ENCODE measurements at regions not wholly inside any gene's neighbourhood (a gene's known extent, or its start where the extent isn't known, plus 50 kb on each side); places are given as distances from the start of the nearest gene placed in this dataset.

DNA sequence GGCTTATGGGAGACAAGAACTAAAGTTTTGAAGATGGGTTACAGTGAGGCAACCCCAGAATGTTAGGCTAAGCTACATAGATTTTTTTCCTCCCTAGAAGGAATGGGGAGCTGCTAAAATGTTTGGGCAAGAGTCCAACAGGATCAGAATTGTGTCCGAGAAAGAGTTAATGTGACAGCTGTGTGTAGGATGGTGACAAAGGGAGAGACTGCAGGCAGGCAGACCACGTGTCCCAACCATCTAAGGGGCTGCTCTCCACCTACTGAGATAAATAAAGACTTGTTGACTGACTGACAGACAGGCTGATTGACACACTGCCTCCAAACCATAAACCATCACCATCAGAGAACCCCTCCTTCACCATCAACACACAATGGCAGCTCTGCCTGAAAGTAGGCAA is 133.7 kb upstream of the CTTNBP2NL start:
- Histone ChIP-seq H3K9ac (ENCODE audit: insufficient read depth in 1 of 2, low read length in 2 of 2) (no peak overlapping the region), H3K27ac (ENCODE audit: low read depth in 1 of 2, low read length in 1 of 2) (no peak overlapping the region), H3K36me3 (ENCODE audit: control insufficient read depth in 4 of 4, insufficient read depth in 4 of 4, low read length in 4 of 4) (no peaks in the 10 kb centered on the region), H3K9me3 (ENCODE audit: control insufficient read depth in 4 of 4, insufficient read depth in 3 of 4, low read length in 3 of 4) (no peaks in the 10 kb centered on the region), H3K27me3 (ENCODE audit: control insufficient read depth in 3 of 3, insufficient read depth in 3 of 3, low read length in 2 of 3) (no peaks in the 10 kb centered on the region), H3K4me3 (no peak overlapping the region), H3K4me1 (ENCODE audit: control insufficient read depth in 5 of 5, insufficient read depth in 5 of 5, low read length in 5 of 5) (peaks cover 0 to 14% (median 0%) of the 10 kb centered on the region in 5 donors)
- ATAC-seq (ENCODE audit: insufficient read depth, low FRiP score) (no peak), DNase-seq (no peak)
- 69 to 73% methylated on average over 2 of the region's 2 CpGs for WGBS, 2 donors
- TF ChIP-seq, protein P1, sequence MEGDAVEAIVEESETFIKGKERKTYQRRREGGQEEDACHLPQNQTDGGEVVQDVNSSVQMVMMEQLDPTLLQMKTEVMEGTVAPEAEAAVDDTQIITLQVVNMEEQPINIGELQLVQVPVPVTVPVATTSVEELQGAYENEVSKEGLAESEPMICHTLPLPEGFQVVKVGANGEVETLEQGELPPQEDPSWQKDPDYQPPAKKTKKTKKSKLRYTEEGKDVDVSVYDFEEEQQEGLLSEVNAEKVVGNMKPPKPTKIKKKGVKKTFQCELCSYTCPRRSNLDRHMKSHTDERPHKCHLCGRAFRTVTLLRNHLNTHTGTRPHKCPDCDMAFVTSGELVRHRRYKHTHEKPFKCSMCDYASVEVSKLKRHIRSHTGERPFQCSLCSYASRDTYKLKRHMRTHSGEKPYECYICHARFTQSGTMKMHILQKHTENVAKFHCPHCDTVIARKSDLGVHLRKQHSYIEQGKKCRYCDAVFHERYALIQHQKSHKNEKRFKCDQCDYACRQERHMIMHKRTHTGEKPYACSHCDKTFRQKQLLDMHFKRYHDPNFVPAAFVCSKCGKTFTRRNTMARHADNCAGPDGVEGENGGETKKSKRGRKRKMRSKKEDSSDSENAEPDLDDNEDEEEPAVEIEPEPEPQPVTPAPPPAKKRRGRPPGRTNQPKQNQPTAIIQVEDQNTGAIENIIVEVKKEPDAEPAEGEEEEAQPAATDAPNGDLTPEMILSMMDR (IDR thresholded peaks at IDR 0.05; ENCODE audit: control extremely low read depth, extremely low read depth) = no peak

DNA sequence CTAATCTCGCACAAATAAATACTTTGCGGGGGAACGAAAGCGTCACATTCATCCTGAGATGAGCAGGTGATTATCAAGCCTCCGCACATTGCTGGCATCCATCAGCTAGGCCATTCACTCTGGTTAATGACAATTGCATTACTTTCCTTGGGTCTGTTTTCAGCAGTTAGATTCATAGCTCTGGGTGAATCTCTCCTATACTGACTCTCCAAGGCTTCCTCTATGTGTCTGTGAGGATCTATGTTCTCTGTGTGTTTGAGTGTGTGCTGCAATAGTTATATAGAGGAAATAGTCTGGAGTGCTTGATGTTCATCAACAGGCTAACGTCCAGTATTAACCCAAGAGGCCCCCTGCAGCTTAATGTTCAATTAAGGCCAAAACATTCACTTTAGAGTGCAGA is 133.0 kb upstream of the CTTNBP2NL start:
- DNase-seq (no peak), ATAC-seq (ENCODE audit: insufficient read depth, low FRiP score) (no peak)
- Histone ChIP-seq H3K9me3 (ENCODE audit: control insufficient read depth in 4 of 4, insufficient read depth in 3 of 4, low read length in 3 of 4) (no peaks in the 10 kb centered on the region), H3K27ac (ENCODE audit: low read depth in 1 of 2, low read length in 1 of 2) (no peak overlapping the region), H3K36me3 (ENCODE audit: control insufficient read depth in 4 of 4, insufficient read depth in 4 of 4, low read length in 4 of 4) (no peaks in the 10 kb centered on the region), H3K9ac (ENCODE audit: insufficient read depth in 1 of 2, low read length in 2 of 2) (no peak overlapping the region), H3K27me3 (ENCODE audit: control insufficient read depth in 3 of 3, insufficient read depth in 3 of 3, low read length in 2 of 3) (no peaks in the 10 kb centered on the region), H3K4me1 (ENCODE audit: control insufficient read depth in 5 of 5, insufficient read depth in 5 of 5, low read length in 5 of 5) (peaks cover 0 to 14% (median 0%) of the 10 kb centered on the region in 5 donors), H3K4me3 (no peak overlapping the region)
- WGBS, 2 donors = 79 to 80% methylated on average over 6 of the region's 6 CpGs
- TF ChIP-seq, protein P1 (IDR thresholded peaks at IDR 0.05; ENCODE audit: control extremely low read depth, extremely low read depth) = no peak

DNA sequence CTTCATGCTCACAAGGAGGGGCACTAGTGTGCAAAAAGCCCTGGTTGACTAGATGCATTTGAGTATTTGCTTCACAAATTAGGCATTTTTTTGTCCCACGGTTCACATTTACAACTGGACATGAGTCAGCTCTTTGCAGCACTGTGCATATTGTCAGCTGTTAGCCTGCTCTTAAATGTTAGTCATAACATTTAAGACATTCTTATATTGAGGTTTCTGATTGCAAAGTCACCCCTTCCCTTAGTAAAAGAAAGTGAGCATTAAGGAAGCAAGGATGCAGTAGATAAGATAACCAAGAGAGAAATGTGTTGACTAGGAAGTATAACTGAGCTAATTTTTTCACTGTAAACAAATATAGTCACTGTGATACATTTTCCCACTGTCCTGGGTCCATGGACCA is 132.6 kb upstream of the CTTNBP2NL start:
- peak in 1 of 3 donors; percentile 41 for DNase-seq
- TF ChIP-seq, protein P1 (IDR thresholded peaks at IDR 0.05; ENCODE audit: control extremely low read depth, extremely low read depth) = no peak
- H3K9me3 ChIP-seq (ENCODE audit: control insufficient read depth in 4 of 4, insufficient read depth in 3 of 4, low read length in 3 of 4) = no peaks in the 10 kb centered on the region
- ATAC-seq (ENCODE audit: insufficient read depth, low FRiP score) = no peak
- no peaks in the 10 kb centered on the region for H3K27me3 ChIP-seq (ENCODE audit: control insufficient read depth in 3 of 3, insufficient read depth in 3 of 3, low read length in 2 of 3)
- H3K4me1 ChIP-seq (ENCODE audit: control insufficient read depth in 5 of 5, insufficient read depth in 5 of 5, low read length in 5 of 5) = peaks cover 0 to 14% (median 0%) of the 10 kb centered on the region in 5 donors
- WGBS, 2 donors = 7 to 21% methylated on average over 1 of the region's 1 CpG
- no peak overlapping the region for H3K27ac ChIP-seq (ENCODE audit: low read depth in 1 of 2, low read length in 1 of 2)
- H3K36me3 ChIP-seq (ENCODE audit: control insufficient read depth in 4 of 4, insufficient read depth in 4 of 4, low read length in 4 of 4) = no peaks in the 10 kb centered on the region
- no peak overlapping the region for H3K9ac ChIP-seq (ENCODE audit: insufficient read depth in 1 of 2, low read length in 2 of 2)
- H3K4me3 ChIP-seq = no peak overlapping the region

DNA sequence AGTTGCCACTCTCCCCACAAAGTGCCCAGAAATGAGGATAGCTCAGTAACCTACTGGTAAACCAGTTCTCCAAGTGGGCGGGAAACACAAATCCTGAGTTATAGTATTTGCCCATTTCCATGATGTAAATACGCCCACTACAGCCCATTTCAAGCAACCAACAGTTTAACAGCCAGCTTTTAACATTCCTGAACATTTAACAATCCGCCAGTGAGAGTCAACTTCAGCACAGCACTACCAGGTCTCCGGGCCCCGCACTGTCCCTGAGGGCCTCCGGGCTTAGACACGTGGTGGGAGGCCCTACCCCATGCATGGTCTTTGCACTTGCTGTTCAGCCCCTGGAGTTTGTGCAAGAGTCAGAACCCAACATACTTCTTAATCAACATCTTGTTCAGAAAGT is 132.0 kb upstream of the CTTNBP2NL start:
- Histone ChIP-seq H3K4me3 (no peak overlapping the region), H3K36me3 (ENCODE audit: control insufficient read depth in 4 of 4, insufficient read depth in 4 of 4, low read length in 4 of 4) (no peaks in the 10 kb centered on the region), H3K27me3 (ENCODE audit: control insufficient read depth in 3 of 3, insufficient read depth in 3 of 3, low read length in 2 of 3) (no peaks in the 10 kb centered on the region), H3K9me3 (ENCODE audit: control insufficient read depth in 4 of 4, insufficient read depth in 3 of 4, low read length in 3 of 4) (no peaks in the 10 kb centered on the region), H3K9ac (ENCODE audit: insufficient read depth in 1 of 2, low read length in 2 of 2) (no peak overlapping the region), H3K27ac (ENCODE audit: low read depth in 1 of 2, low read length in 1 of 2) (no peak overlapping the region), H3K4me1 (ENCODE audit: control insufficient read depth in 5 of 5, insufficient read depth in 5 of 5, low read length in 5 of 5) (peaks cover 0 to 14% (median 2%) of the 10 kb centered on the region in 5 donors)
- TF ChIP-seq, protein P1 (IDR thresholded peaks at IDR 0.05; ENCODE audit: control extremely low read depth, extremely low read depth) = no peak
- DNase-seq = no peak
- ATAC-seq (ENCODE audit: insufficient read depth, low FRiP score) = no peak
- 84 to 88% methylated on average over 7 of the region's 7 CpGs for WGBS, 2 donors
